Activated CD4-positive, alpha-beta memory T cell treated with anti-CD3 and anti-CD28 coated beads, Interleukin-2, amount 10 ng/mL, durations not matched to agents 7 days and 5 days (primary cell): ENCODE measurements at regions not wholly inside any gene's neighbourhood (a gene's known extent, or its start where the extent isn't known, plus 50 kb on each side); places are given as distances from the start of the nearest gene placed in this dataset.

Source experiments
- CTCF ChIA-PET: fragments of 350-600 bp; sonication (Branson Sonifier 250); formaldehyde crosslinking; loops from one replicate; lab custom pipeline; 2021; ENCODE audit warnings: antibody characterized with exemption, inconsistent platforms; lab: Charles Lee
- POLR2A ChIA-PET: fragments of 350-600 bp; sonication (Branson Sonifier 250); formaldehyde crosslinking; loops from one replicate; lab custom pipeline; 2021; ENCODE audit warnings: antibody characterized with exemption; lab: Charles Lee
- DNase-seq: peaks from one replicate; pipeline ENCODE4 v3.0.0-alpha.2; 2020
- H3K27ac Mint-ChIP-seq: one replicate; pipeline ENCODE4 v1.8.0; 2021; ENCODE audit warnings: mild to moderate bottlenecking, mixed read lengths
- H3K27me3 Mint-ChIP-seq: one replicate; pipeline ENCODE4 v1.8.0; 2021; ENCODE audit warnings: mixed read lengths
- H3K36me3 Mint-ChIP-seq: one replicate; pipeline ENCODE4 v1.8.0; 2021; ENCODE audit warnings: low read depth, mixed read lengths
- H3K4me1 Mint-ChIP-seq: one replicate; pipeline ENCODE4 v1.8.0; 2021; ENCODE audit warnings: mixed read lengths
- H3K4me3 Mint-ChIP-seq: one replicate; pipeline ENCODE4 v1.8.0; 2021; ENCODE audit warnings: mild to moderate bottlenecking, mixed read lengths
- H3K9me3 Mint-ChIP-seq: one replicate; pipeline ENCODE4 v1.8.0; 2021; ENCODE audit warnings: mixed read lengths

DNA sequence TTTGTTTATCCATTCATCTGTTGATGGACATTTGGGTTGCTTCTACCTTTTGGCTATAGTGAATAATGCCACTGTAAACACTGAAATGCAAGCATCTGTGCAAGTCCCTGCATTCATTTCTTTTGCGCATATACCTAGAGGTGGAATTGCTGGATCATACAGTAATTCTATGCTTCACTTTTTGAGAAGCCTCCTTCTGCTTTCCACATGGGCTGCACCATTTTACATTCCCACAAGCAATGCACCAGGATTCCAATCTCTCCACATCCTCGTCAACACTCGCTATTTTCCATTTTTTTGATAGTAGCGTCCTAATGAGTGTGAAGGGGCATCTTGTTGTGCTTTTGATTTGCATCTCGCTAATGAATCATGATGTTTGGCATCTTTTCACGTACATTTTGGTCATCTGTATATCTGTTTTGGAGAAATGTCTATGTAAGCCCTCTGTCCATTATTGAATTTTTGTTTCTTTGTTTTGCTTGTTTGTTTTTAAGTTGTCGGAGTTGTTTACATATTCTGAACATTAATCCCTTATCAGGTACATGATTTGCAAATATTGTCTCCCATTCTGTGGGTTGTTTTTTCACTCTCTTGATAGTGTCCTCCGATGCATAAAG, 335.4 kb downstream of the RRAGC start:
- POLR2A ChIA-PET: no interaction called here
- H3K27ac Mint-ChIP-seq: no peak overlapping the region
- peaks cover 18% of the 10 kb centered on the region for H3K4me1 Mint-ChIP-seq
- H3K9me3 Mint-ChIP-seq: peaks cover 3% of the 10 kb centered on the region
- no peak for DNase-seq
- peaks cover 3% of the 10 kb centered on the region for H3K36me3 Mint-ChIP-seq
- peaks cover 33% of the 10 kb centered on the region for H3K27me3 Mint-ChIP-seq
- H3K4me3 Mint-ChIP-seq: no peak overlapping the region
- CTCF ChIA-PET: no interaction called here

DNA sequence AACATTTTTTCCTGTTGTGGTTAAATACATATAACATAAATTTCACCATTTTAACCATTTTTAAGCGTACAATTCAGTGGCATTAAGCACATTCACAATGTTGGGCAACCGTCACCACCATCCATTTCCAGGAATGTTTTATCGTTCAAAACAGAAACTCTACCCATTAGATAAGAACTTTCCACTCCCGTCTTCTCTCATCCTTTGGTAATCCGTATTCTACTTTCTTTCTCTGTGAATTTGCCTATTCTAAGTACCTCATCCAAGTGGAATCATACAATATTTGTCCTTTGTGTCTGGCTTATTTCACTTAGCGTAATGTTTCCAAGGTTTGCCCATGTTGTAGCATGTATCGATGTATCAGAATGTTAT, 336.0 kb downstream of the RRAGC start:
- no peak for DNase-seq
- ChIA-PET POLR2A (no interaction called here), CTCF (no interaction called here)
- H3K9me3 Mint-ChIP-seq: peaks cover under 1% of the 10 kb centered on the region
- no peak overlapping the region for H3K4me3 Mint-ChIP-seq
- peaks cover 2% of the 10 kb centered on the region for H3K36me3 Mint-ChIP-seq
- no peak overlapping the region for H3K27ac Mint-ChIP-seq
- peaks cover 16% of the 10 kb centered on the region for H3K4me1 Mint-ChIP-seq
- peaks cover 37% of the 10 kb centered on the region for H3K27me3 Mint-ChIP-seq

DNA sequence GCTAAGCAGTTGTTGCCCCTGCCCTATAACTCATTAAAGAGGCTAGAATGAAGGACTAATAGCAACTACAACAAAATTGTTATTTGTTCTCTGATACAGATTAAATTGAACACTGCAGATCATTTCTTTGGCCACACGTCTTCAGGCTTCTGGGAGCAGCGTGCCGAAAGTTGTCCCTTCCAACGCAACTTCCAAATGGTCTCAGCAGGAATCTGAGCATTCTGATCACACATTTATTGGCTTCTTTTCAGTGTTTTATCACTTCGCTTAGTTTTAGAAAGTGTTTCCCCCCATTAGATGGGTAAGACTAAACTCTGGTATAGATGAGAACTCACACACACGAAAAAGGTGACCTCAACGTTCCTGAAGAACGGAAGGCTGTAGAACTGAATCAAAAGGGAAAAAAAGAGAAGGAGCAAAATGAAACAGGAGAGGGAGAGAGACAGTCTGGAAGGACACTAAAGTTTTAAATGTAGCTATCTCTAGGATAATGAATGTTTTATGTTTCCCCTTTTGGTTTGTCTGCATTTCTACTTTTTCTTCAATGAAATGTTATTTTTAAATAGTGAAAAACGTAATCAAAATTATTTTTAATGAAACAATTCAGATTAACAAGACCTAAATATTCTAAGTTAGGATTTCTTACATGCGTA, 336.5 kb downstream of the RRAGC start:
- H3K4me1 Mint-ChIP-seq: peaks cover 14% of the 10 kb centered on the region
- peaks cover 38% of the 10 kb centered on the region for H3K27me3 Mint-ChIP-seq
- no peak overlapping the region for H3K4me3 Mint-ChIP-seq
- ChIA-PET CTCF (no interaction called here), POLR2A (no interaction called here)
- H3K27ac Mint-ChIP-seq: no peak overlapping the region
- no peaks in the 10 kb centered on the region for H3K36me3 Mint-ChIP-seq
- no peaks in the 10 kb centered on the region for H3K9me3 Mint-ChIP-seq
- DNase-seq: no peak

- POLR2A ChIA-PET: no interaction called here
- Mint-ChIP-seq H3K4me3 (no peak overlapping the region), H3K36me3 (no peaks in the 10 kb centered on the region), H3K27ac (no peak overlapping the region), H3K9me3 (no peaks in the 10 kb centered on the region), H3K27me3 (peaks cover 15% of the 10 kb centered on the region), H3K4me1 (no peaks in the 10 kb centered on the region)
- no peak for DNase-seq
- CTCF ChIA-PET: no interaction called here
Measured at GRCh38 chr1:38516560-38516959, 343.0 kb downstream of the RRAGC start.

DNA sequence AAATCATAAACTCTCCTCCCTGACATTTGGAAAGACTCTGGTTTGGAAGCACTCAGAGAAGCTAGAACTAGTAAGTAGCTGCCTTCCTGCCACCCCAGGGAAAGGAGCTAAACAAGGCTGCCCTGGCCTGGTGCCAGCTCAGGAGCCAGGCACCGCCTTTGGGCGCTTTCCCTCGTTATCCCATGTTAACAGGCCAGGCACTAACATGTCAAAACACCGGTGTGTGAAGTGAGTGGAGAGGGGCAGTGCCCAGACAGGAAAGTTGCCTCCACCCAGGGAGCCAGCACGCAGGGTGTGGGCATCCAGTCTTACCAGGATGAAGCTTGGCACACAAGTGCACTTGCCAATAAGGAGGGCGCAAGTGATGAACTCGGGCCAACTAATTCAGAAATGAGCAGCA, 346.8 kb downstream of the RRAGC start:
- H3K27me3 Mint-ChIP-seq: peaks cover 27% of the 10 kb centered on the region

DNA sequence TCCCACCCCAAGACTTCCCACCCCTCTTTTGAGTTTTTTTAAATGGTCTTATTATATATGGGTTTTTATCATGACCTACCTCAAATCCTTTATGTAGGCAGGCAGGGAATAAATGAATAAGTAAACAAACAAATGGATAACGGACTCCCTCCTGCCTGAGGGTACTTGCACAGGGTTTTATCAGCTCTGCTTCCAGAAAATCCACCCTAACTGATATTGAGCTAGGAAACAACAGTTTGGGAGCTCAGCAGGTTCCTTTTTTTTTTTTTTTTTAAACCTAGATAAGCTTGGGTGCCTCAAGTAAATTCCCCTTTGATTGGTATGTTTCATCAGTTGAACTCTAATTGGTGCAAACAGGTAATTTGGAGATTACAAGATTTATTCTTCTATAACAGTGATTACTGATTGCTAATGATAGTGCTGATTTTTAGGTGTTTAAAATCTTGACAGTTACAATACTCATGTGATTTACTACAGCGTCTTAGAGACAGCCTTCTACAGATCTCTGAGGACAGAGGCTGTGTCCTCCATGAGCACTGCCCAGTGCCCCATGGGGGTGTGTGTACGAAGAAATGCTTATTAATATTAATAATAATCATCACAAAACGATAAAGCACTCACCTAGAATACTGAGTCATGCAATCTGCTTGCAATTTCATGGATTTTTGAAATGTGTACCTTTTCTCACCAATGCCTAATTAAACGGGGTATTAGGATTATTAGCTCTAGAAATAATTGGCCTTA, 347.4 kb downstream of the RRAGC start:
- Mint-ChIP-seq H3K9me3 (no peaks in the 10 kb centered on the region), H3K27ac (no peak overlapping the region), H3K4me1 (no peaks in the 10 kb centered on the region), H3K27me3 (peaks cover 27% of the 10 kb centered on the region), H3K4me3 (no peak overlapping the region), H3K36me3 (no peaks in the 10 kb centered on the region)
- ChIA-PET CTCF (interaction anchor here (1.4 kb wide), 1 partner anchor 22 kb away, joined by 3 read pairs; no protein-coding TSS in a partner anchor), POLR2A (no interaction called here)
- DNase-seq: no peak

More for the DNA sequence above, 346.8 kb downstream of the RRAGC start:
- no peak for DNase-seq
- ChIA-PET POLR2A (no interaction called here), CTCF (interaction anchor here (1.0 kb wide), 1 partner anchor 22 kb away, joined by 4 read pairs; no protein-coding TSS in a partner anchor)
- Mint-ChIP-seq H3K9me3 (no peaks in the 10 kb centered on the region), H3K4me3 (no peak overlapping the region), H3K27ac (no peak overlapping the region), H3K36me3 (no peaks in the 10 kb centered on the region), H3K4me1 (no peaks in the 10 kb centered on the region)

GRCh38 chr1:38508232-38508631, 351.3 kb downstream of the RRAGC start:
- Mint-ChIP-seq H3K27ac (no peak overlapping the region), H3K4me3 (no peak overlapping the region), H3K9me3 (no peaks in the 10 kb centered on the region), H3K4me1 (no peaks in the 10 kb centered on the region), H3K36me3 (no peaks in the 10 kb centered on the region), H3K27me3 (peaks cover 57% of the 10 kb centered on the region)
- DNase-seq: no peak
- CTCF ChIA-PET: no interaction called here
- POLR2A ChIA-PET: interaction anchor here (0.8 kb wide), 1 partner anchor 50 kb away, joined by 3 read pairs; no protein-coding TSS in a partner anchor

DNA sequence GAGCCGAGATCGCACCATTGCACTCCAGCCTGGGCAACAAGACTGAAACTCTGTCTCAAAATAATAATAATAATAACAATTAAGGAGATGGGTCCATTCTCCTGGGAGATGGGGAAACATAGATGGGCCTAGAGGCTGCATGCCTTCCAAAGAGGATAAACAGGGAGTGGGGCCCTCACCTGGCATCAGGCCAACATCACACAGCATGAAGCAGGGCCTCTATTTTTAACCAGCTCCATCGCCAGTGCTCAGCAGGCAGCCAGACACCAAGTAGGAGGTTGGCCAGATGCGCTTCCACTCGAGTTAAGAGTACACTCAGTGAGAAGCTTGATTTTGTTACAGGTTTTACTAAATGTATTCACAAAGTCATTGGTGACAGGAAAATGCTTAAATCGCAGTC, 352.0 kb downstream of the RRAGC start:
- Mint-ChIP-seq H3K4me3 (no peak overlapping the region), H3K4me1 (no peaks in the 10 kb centered on the region), H3K27me3 (peaks cover 59% of the 10 kb centered on the region), H3K9me3 (no peaks in the 10 kb centered on the region), H3K36me3 (no peaks in the 10 kb centered on the region), H3K27ac (no peak overlapping the region)
- ChIA-PET POLR2A (interaction anchor here (0.8 kb wide), 1 partner anchor 49 kb away, joined by 3 read pairs; no protein-coding TSS in a partner anchor), CTCF (no interaction called here)
- DNase-seq: no peak

DNA sequence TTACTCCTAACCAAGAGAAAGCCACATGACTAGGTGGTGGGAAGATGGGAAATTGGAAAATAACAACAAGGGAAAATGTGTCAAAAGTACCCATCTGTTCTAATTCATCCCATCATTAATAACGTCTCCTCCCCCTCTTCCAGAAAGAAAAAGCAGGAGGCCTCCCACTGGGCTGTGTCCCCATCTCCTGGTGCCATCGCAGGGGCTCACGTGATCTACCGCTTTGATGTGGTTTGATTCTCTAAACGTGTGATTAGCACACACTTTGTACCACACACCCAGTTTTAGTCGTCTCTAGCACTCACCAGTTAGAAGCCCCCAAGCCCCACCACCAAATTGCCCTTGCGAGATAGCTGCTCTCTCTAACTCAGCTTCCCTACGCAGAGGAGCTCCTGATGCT, 353.6 kb downstream of the RRAGC start:
- H3K4me1 Mint-ChIP-seq: no peaks in the 10 kb centered on the region
- no peaks in the 10 kb centered on the region for H3K36me3 Mint-ChIP-seq
- no peak overlapping the region for H3K4me3 Mint-ChIP-seq
- H3K27ac Mint-ChIP-seq: no peak overlapping the region
- POLR2A ChIA-PET: no interaction called here
- CTCF ChIA-PET: no interaction called here
- H3K27me3 Mint-ChIP-seq: peaks cover 63% of the 10 kb centered on the region
- no peak for DNase-seq
- H3K9me3 Mint-ChIP-seq: no peaks in the 10 kb centered on the region

DNA sequence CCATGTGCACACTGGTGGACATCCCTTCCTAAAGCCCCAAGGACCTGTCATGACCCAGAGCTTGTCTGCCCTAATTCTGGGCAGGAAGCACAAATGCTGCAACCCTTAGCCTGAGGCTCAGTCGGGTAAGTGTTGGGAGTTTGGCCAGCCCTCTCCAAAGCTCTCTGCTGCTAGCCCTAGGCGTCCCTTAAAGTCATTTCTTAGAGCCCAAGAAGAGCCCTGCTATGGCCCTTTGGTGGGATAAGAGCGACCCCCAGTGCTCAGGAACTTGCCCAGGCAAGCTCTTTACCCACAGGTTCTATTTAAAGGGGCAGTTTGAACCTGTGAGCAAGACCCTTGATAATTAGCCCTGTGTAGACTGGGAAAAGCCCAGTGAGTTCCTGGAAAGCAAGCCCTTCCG, 356.8 kb downstream of the RRAGC start:
- no peak overlapping the region for H3K4me3 Mint-ChIP-seq
- peaks cover 52% of the 10 kb centered on the region for H3K27me3 Mint-ChIP-seq
- no peaks in the 10 kb centered on the region for H3K4me1 Mint-ChIP-seq
- no peaks in the 10 kb centered on the region for H3K36me3 Mint-ChIP-seq
- POLR2A ChIA-PET: no interaction called here
- CTCF ChIA-PET: interaction anchor here (1.0 kb wide), 1 partner anchor 13 kb away, joined by 4 read pairs; no protein-coding TSS in a partner anchor
- DNase-seq: no peak
- no peak overlapping the region for H3K27ac Mint-ChIP-seq
- H3K9me3 Mint-ChIP-seq: no peaks in the 10 kb centered on the region

- Mint-ChIP-seq H3K36me3 (no peaks in the 10 kb centered on the region), H3K27me3 (peaks cover 49% of the 10 kb centered on the region), H3K4me1 (no peaks in the 10 kb centered on the region), H3K9me3 (no peaks in the 10 kb centered on the region), H3K27ac (no peak overlapping the region), H3K4me3 (no peak overlapping the region)
- no peak for DNase-seq
- ChIA-PET CTCF (no interaction called here), POLR2A (no interaction called here)
Measured at GRCh38 chr1:38500891-38501290, 358.7 kb downstream of the RRAGC start.

DNA sequence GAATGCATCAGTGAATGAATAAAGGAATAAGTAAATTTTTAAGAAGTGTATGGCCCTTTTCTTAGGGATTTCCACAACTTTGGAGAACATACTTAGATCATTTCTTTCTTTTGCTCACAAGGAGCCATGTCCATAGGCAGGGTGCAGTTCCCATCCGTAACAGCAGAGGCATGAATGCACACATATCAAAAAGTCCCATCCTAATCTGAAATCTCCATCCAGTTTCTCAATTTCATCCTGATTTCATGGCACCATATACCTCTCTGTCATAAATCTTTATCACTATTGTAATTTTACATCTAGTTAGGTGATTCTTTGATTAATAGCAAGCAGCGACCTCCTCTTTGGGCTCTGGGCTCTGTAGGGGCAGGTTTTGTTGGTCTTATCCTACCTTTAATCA, 359.2 kb downstream of the RRAGC start:
- ChIA-PET CTCF (interaction anchor here (1.7 kb wide), 1 partner anchor 10 kb away, joined by 4 read pairs; no protein-coding TSS in a partner anchor), POLR2A (no interaction called here)
- no peak for DNase-seq
- Mint-ChIP-seq H3K4me1 (no peaks in the 10 kb centered on the region), H3K9me3 (no peaks in the 10 kb centered on the region), H3K4me3 (no peak overlapping the region), H3K27me3 (peaks cover 46% of the 10 kb centered on the region), H3K27ac (no peak overlapping the region), H3K36me3 (no peaks in the 10 kb centered on the region)

DNA sequence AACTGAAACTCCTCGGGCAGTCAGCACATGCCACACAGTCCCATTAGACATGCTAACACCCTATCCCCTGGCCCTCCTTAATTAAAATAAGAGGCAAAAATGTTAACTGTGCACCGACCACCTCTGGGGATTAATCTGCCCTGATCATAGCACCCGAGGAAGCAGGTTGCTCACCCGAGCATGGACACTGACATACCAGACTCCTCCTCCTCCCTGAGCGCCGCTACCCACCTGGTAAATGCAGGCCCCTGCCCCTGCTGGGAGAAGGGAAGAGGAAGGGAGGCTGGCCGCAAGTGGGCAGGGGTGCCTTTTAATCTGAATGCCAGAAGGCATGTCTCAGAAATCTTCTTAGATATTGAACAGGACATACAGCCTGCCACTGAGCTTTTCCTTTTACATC, 360.9 kb downstream of the RRAGC start:
- Mint-ChIP-seq H3K27me3 (peaks cover 32% of the 10 kb centered on the region), H3K4me3 (no peak overlapping the region), H3K4me1 (no peaks in the 10 kb centered on the region), H3K9me3 (no peaks in the 10 kb centered on the region), H3K36me3 (no peaks in the 10 kb centered on the region), H3K27ac (no peak overlapping the region)
- DNase-seq: no peak
- POLR2A ChIA-PET: no interaction called here
- CTCF ChIA-PET: interaction anchor here (1.3 to 1.7 kb wide), 2 partner anchors 8 to 12 kb away, joined by 3 to 4 read pairs; no protein-coding TSS in a partner anchor
